ENCODE measurements at regions not wholly inside any gene's neighbourhood (a gene's known extent, or its start where the extent isn't known, plus 50 kb on each side); places are given as distances from the start of the nearest gene placed in this dataset.

GRCh38 chr11:57904376-57904775, 119.3 kb upstream of the OR9Q1 start:
- Histone ChIP-seq H3K4me1 (ENCODE audit: control insufficient read depth in 4 of 4, insufficient read depth in 4 of 4, low read length in 3 of 4) (no peaks in the 10 kb centered on the region), H3K9me3 (ENCODE audit: control insufficient read depth in 4 of 4, low read length in 3 of 4) (no peaks in the 10 kb centered on the region), H3K9ac (ENCODE audit: low read depth in 1 of 2, low read length in 2 of 2) (no peak overlapping the region), H3K36me3 (ENCODE audit: control insufficient read depth in 4 of 4, insufficient read depth in 3 of 4, low read depth in 1 of 4, low read length in 3 of 4) (no peaks in the 10 kb centered on the region), H3K27me3 (ENCODE audit: control insufficient read depth in 4 of 4, insufficient read depth in 4 of 4, low read length in 3 of 4) (peaks cover 0 to 2% (median 0%) of the 10 kb centered on the region in 4 donors), H3K27ac (ENCODE audit: low read depth in 1 of 2, low read length in 2 of 2) (no peak overlapping the region), H3K4me3 (ENCODE audit: low read depth in 1 of 3, low read length in 3 of 3) (no peak overlapping the region)
- no peak for DNase-seq (ENCODE audit: low spot score)
- no peak for TF ChIP-seq REST (IDR thresholded peaks at IDR 0.05)
- TF ChIP-seq, protein P1, sequence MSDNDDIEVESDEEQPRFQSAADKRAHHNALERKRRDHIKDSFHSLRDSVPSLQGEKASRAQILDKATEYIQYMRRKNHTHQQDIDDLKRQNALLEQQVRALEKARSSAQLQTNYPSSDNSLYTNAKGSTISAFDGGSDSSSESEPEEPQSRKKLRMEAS (IDR thresholded peaks at IDR 0.05), result no peak
- no peak for TF ChIP-seq CTCF (IDR thresholded peaks at IDR 0.05; ENCODE audit: low read depth, low read length, missing input control)
- no peak for TF ChIP-seq FOXA2 (IDR thresholded peaks at IDR 0.05)
- TF ChIP-seq RXRA (IDR thresholded peaks at IDR 0.05), result no peak
- TF ChIP-seq ZBTB33 (IDR thresholded peaks at IDR 0.05), result no peak
- no peak for TF ChIP-seq RAD21 (IDR thresholded peaks at IDR 0.05)
- no peak for TF ChIP-seq SP1 (IDR thresholded peaks at IDR 0.05)
- no peak for TF ChIP-seq ATF3 (IDR thresholded peaks at IDR 0.05)
- no peak for TF ChIP-seq NR2F2 (IDR thresholded peaks at IDR 0.05)
- TF ChIP-seq FOXA1 (IDR thresholded peaks at IDR 0.05), result no peak
- 77% methylated on average over 10 of the region's 10 CpGs for WGBS

DNA sequence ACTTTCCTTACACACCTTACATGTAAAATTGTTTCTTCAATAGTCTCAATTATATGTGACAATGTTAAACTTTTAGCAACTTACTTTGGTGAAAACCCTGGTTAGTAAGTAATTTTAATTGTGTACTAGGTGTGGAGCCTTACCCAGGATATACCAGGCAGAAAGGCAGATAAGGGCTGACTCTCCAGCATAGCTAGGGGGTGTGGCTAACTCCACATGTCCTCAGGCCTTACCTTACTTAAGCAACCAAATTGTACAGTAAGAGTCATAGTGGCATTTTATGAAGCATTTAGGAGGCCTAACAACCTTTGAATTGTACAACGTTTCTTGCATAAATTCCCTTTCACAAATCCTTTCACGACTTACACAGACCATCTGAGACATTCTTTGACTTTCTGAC, 118.2 kb upstream of the OR9Q1 start:
- no peak overlapping the region for H3K4me3 ChIP-seq (ENCODE audit: low read depth in 1 of 3, low read length in 3 of 3)
- TF ChIP-seq RXRA (IDR thresholded peaks at IDR 0.05) (no peak), HNF4A (conservative IDR thresholded peaks at IDR 0.05) (no peak), YY1 (IDR thresholded peaks at IDR 0.05) (no peak), HNF4G (IDR thresholded peaks at IDR 0.05) (no peak), ATF3 (IDR thresholded peaks at IDR 0.05) (no peak), EGR1 (IDR thresholded peaks at IDR 0.05; ENCODE audit: low read depth in 2 of 2) (no peak), GABPA (IDR thresholded peaks at IDR 0.05 in 1 of 2, conservative IDR thresholded peaks at IDR 0.05 in 1 of 2) (no peak), CTCF (IDR thresholded peaks at IDR 0.05; ENCODE audit: low read depth, low read length, missing input control) (no peak), REST (IDR thresholded peaks at IDR 0.05) (no peak), RAD21 (IDR thresholded peaks at IDR 0.05) (no peak)
- peaks cover 0 to 2% (median 0%) of the 10 kb centered on the region in 4 donors for H3K27me3 ChIP-seq (ENCODE audit: control insufficient read depth in 4 of 4, insufficient read depth in 4 of 4, low read length in 3 of 4)
- no peaks in the 10 kb centered on the region for H3K36me3 ChIP-seq (ENCODE audit: control insufficient read depth in 4 of 4, insufficient read depth in 3 of 4, low read depth in 1 of 4, low read length in 3 of 4)
- DNase-seq (ENCODE audit: low spot score), result no peak
- no peaks in the 10 kb centered on the region for H3K9me3 ChIP-seq (ENCODE audit: control insufficient read depth in 4 of 4, low read length in 3 of 4)
- no peaks in the 10 kb centered on the region for H3K4me1 ChIP-seq (ENCODE audit: control insufficient read depth in 4 of 4, insufficient read depth in 4 of 4, low read length in 3 of 4)
- H3K9ac ChIP-seq (ENCODE audit: low read depth in 1 of 2, low read length in 2 of 2), result no peak overlapping the region
- WGBS, result 75% methylated on average over 2 of the region's 2 CpGs
- H3K27ac ChIP-seq (ENCODE audit: low read depth in 1 of 2, low read length in 2 of 2), result no peak overlapping the region

All from liver (tissue), 8 donors.